IPS DF 6.9 (cell line): ENCODE measurements at regions not wholly inside any gene's neighbourhood (a gene's known extent, or its start where the extent isn't known, plus 50 kb on each side); places are given as distances from the start of the nearest gene placed in this dataset.

Source experiments
- DNase-seq: peaks from one replicate; pipeline ENCODE4 v3.0.0-alpha.2; 2013; ENCODE audit warnings: low read depth, low spot score
- H3K27ac ChIP-seq: one replicate; pipeline ENCODE4 v1.5.1; 2013; ENCODE audit warnings: low read length, control low read depth
- H3K27me3 ChIP-seq: 2 replicates; pipeline ENCODE4 v1.6.1; 2013; ENCODE audit warnings: mild to moderate bottlenecking, low read length; ENCODE audit not compliant: control insufficient read depth, insufficient read depth
- H3K36me3 ChIP-seq: 2 replicates; pipeline ENCODE4 v1.6.1; 2013; ENCODE audit warnings: low read length; ENCODE audit not compliant: control insufficient read depth, insufficient read depth
- H3K4me1 ChIP-seq: 2 replicates; pipeline ENCODE4 v1.6.1; 2013; ENCODE audit warnings: low read length; ENCODE audit not compliant: control insufficient read depth, insufficient read depth
- H3K4me3 ChIP-seq: 2 replicates; pipeline ENCODE4 v1.5.1; 2013; ENCODE audit warnings: mild to moderate bottlenecking, low read length
- H3K9me3 ChIP-seq: 2 replicates; pipeline ENCODE4 v1.6.1; 2013; ENCODE audit warnings: low read length, inconsistent platforms; ENCODE audit not compliant: control insufficient read depth, insufficient read depth
- WGBS: extraction: QIAGEN DNeasy Blood & Tissue Kit; methylation state at CpG from one replicate; pipeline ENCODE4 v1.1.7; 2013; ENCODE audit warnings: mixed read lengths, missing lambda C conversion rate; ENCODE audit not compliant: insufficient read length, insufficient coverage; 5-methylcytosine and 5-hydroxymethylcytosine counted together

- Histone ChIP-seq H3K4me3 (no peak overlapping the region), H3K27me3 (no peaks in the 10 kb centered on the region), H3K4me1 (peaks cover 1% of the 10 kb centered on the region; the same call in 1 of the 2 replicates), H3K27ac (no peak overlapping the region), H3K9me3 (no peaks in the 10 kb centered on the region), H3K36me3 (no peaks in the 10 kb centered on the region)
- WGBS: no CpG with 5 or more reads among the region's 6 CpGs
- DNase-seq: no peak
These were observed 174.2 kb downstream of the ANKRD60 start for GRCh38 chr20:58054082-58054779.

GRCh38 chr20:58053391-58054055 is 174.9 kb downstream of the ANKRD60 start:
- WGBS: no CpG with 5 or more reads among the region's 10 CpGs
- no peaks in the 10 kb centered on the region for H3K27me3 ChIP-seq
- DNase-seq: no peak
- no peaks in the 10 kb centered on the region for H3K36me3 ChIP-seq
- no peaks in the 10 kb centered on the region for H3K4me1 ChIP-seq
- no peak overlapping the region for H3K4me3 ChIP-seq
- no peaks in the 10 kb centered on the region for H3K9me3 ChIP-seq
- H3K27ac ChIP-seq: no peak overlapping the region

GRCh38 chr20:58051367-58051766 is 177.1 kb downstream of the ANKRD60 start:
- Histone ChIP-seq H3K36me3 (no peaks in the 10 kb centered on the region), H3K9me3 (no peaks in the 10 kb centered on the region), H3K27me3 (no peaks in the 10 kb centered on the region), H3K4me3 (no peak overlapping the region), H3K27ac (no peak overlapping the region), H3K4me1 (no peaks in the 10 kb centered on the region)
- DNase-seq: no peak
- no CpG with 5 or more reads among the region's 1 CpG for WGBS

GRCh38 chr20:58048096-58048702 is 180.3 kb downstream of the ANKRD60 start:
- no peaks in the 10 kb centered on the region for H3K4me1 ChIP-seq
- H3K27ac ChIP-seq: no peak overlapping the region
- no peaks in the 10 kb centered on the region for H3K9me3 ChIP-seq
- H3K36me3 ChIP-seq: no peaks in the 10 kb centered on the region
- WGBS: no CpG with 5 or more reads among the region's 3 CpGs
- no peak for DNase-seq
- H3K4me3 ChIP-seq: no peak overlapping the region
- H3K27me3 ChIP-seq: no peaks in the 10 kb centered on the region

GRCh38 chr20:58046311-58046710 is 182.1 kb downstream of the ANKRD60 start:
- H3K36me3 ChIP-seq: no peaks in the 10 kb centered on the region
- H3K4me3 ChIP-seq: no peak overlapping the region
- no CpG with 5 or more reads among the region's 5 CpGs for WGBS

GRCh38 chr20:58045579-58045978 is 182.9 kb downstream of the ANKRD60 start:
- Histone ChIP-seq H3K4me3 (no peak overlapping the region), H3K36me3 (no peaks in the 10 kb centered on the region), H3K27me3 (no peaks in the 10 kb centered on the region), H3K4me1 (no peaks in the 10 kb centered on the region), H3K27ac (no peak overlapping the region), H3K9me3 (no peaks in the 10 kb centered on the region)
- WGBS: no CpG with 5 or more reads among the region's 7 CpGs
- no peak for DNase-seq

More at GRCh38 chr20:58046311-58046710, 182.1 kb downstream of the ANKRD60 start:
- no peak overlapping the region for H3K27ac ChIP-seq
- H3K27me3 ChIP-seq: no peaks in the 10 kb centered on the region
- H3K4me1 ChIP-seq: no peaks in the 10 kb centered on the region
- H3K9me3 ChIP-seq: no peaks in the 10 kb centered on the region
- DNase-seq: no peak

GRCh38 chr20:58044931-58045555 is 183.4 kb downstream of the ANKRD60 start:
- H3K4me3 ChIP-seq: no peak overlapping the region
- no peaks in the 10 kb centered on the region for H3K27me3 ChIP-seq
- H3K4me1 ChIP-seq: no peaks in the 10 kb centered on the region
- no CpG with 5 or more reads among the region's 9 CpGs for WGBS
- no peaks in the 10 kb centered on the region for H3K36me3 ChIP-seq
- no peak for DNase-seq
- H3K27ac ChIP-seq: no peak overlapping the region
- H3K9me3 ChIP-seq: no peaks in the 10 kb centered on the region

DNA sequence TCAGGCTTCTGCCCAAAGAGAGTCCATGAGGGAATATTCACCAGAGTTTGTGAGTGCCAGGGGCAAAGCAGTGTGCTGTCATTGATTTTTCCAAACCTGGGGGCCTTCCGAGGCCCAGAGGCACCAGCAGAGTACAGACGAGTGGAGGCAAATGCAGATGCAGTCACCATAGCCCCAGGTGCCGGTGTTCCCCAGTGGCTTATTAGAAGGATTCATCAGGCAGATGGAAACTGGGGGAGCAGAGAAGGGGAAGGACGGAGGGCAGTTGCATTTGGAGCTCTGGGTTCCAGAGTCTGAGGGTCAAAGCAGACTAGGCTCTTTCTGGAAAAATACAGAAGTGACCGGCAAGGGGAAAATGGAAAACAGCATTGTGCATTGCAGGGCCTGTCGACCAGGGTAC is 184.2 kb downstream of the ANKRD60 start:
- no peak overlapping the region for H3K27ac ChIP-seq
- H3K4me1 ChIP-seq: no peaks in the 10 kb centered on the region
- H3K36me3 ChIP-seq: no peaks in the 10 kb centered on the region
- DNase-seq: no peak
- H3K9me3 ChIP-seq: no peaks in the 10 kb centered on the region
- no peaks in the 10 kb centered on the region for H3K27me3 ChIP-seq
- no CpG with 5 or more reads among the region's 6 CpGs for WGBS
- H3K4me3 ChIP-seq: no peak overlapping the region

DNA sequence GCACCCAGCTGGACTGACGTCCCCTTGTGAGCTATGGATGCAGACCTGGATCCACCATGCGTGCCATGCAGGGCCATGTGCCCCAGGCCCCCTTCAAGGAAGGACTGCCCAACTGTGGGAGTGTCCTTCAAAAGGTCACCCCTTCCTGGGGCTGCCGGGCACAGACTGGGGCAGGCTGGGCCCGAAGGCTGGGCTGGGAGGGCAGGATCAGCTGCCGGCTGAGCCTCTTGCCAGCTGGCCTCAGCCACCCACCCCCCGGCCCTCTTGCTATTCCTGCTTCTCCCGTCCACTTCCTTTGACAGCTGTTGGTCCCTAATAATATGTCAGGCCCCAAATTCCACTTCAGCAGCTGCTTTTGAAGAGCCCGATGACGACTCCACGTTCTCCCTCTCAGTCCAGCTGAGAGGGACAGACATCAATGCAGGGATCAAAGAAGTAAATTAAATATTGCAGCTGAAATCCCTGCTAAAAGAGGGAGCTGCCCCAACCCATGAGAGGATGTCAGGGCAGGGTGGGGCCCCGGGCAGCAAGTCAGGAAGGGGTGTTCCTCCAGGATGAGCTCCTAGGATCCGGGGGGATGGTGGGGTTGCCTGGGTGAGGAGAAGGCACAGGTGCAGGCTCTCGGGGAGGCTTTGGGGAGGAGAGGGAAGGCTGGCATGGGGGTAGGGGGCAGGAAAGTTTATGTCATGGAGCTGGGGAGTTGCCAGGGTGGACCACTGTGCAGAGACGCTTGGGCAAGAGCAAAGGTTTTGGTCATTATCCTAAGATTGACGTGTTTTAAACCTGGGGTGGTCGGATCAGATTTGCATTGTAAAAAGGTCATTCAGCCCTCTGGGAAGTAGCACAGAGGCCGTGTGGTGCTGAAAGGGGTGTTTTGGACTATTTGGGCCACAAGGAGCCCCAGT is 185.0 kb downstream of the ANKRD60 start:
- Histone ChIP-seq H3K27me3 (no peaks in the 10 kb centered on the region), H3K27ac (no peak overlapping the region), H3K36me3 (no peaks in the 10 kb centered on the region), H3K4me1 (no peaks in the 10 kb centered on the region), H3K9me3 (no peaks in the 10 kb centered on the region), H3K4me3 (no peak overlapping the region)
- no peak for DNase-seq
- WGBS: no CpG with 5 or more reads among the region's 17 CpGs

DNA sequence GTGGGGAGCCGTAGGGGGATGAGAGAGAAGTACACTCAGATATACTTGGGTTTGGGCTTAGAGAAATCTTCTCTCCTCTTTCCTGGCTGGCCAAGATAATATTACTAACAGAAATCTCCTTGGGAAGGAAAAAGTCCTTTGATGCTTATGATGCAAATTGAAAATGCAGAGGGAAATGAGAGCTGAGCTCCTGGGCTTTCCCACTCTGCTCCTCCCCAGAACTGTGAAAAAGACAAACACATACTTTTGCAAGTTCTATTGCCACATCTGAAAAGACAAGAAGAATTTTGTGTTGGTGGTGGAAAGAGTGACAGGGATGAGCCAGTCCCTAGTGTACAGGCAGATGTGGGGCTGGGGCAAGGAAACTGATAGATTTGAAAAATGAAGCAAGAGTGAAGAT is 185.9 kb downstream of the ANKRD60 start:
- DNase-seq: no peak
- H3K9me3 ChIP-seq: no peaks in the 10 kb centered on the region
- H3K27ac ChIP-seq: no peak overlapping the region
- H3K4me3 ChIP-seq: no peak overlapping the region
- no CpG with 5 or more reads among the region's 1 CpG for WGBS
- no peaks in the 10 kb centered on the region for H3K4me1 ChIP-seq
- H3K27me3 ChIP-seq: no peaks in the 10 kb centered on the region
- no peaks in the 10 kb centered on the region for H3K36me3 ChIP-seq
